ENCODE measurements at regions not wholly inside any gene's neighbourhood (a gene's known extent, or its start where the extent isn't known, plus 50 kb on each side); places are given as distances from the start of the nearest gene placed in this dataset.

GRCh38 chr6:167227984-167228383 lies 63.1 kb upstream of the UNC93A start:
- TF ChIP-seq EZH2 (IDR thresholded peaks at IDR 0.05) (no peak), CTCF (IDR thresholded peaks at IDR 0.05) (no peak)

All from neural progenitor cell (in vitro differentiated cells).